ENCODE measurements at regions not wholly inside any gene's neighbourhood (a gene's known extent, or its start where the extent isn't known, plus 50 kb on each side); places are given as distances from the start of the nearest gene placed in this dataset.

DNA sequence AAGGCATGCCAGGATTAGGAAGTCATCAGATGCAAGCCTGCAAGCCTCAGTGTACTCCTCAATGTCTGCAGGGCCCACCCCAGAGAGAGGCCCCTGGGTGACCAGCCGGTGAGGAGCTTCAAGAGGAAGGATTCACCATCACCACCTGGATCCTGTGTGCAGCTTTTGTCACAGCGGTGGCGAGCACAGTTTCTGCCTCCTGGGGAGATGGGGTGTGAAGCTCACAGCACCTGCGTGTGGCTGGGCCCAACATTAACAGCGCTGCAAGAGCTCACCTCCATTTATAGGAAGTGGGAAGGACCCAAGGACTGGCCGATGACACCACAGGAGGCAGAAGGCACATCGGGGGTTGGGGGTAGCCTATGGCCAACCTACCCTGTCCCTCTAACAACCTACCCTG lies 235.3 kb downstream of the CTTN start:
- TF ChIP-seq EZH2phosphoT487 (IDR thresholded peaks at IDR 0.05; ENCODE audit: unreplicated experiment) (no peak), POLR2AphosphoS5 (IDR thresholded peaks at IDR 0.05; ENCODE audit: low read depth) (no peak)
- TF ChIP-seq, protein P1, sequence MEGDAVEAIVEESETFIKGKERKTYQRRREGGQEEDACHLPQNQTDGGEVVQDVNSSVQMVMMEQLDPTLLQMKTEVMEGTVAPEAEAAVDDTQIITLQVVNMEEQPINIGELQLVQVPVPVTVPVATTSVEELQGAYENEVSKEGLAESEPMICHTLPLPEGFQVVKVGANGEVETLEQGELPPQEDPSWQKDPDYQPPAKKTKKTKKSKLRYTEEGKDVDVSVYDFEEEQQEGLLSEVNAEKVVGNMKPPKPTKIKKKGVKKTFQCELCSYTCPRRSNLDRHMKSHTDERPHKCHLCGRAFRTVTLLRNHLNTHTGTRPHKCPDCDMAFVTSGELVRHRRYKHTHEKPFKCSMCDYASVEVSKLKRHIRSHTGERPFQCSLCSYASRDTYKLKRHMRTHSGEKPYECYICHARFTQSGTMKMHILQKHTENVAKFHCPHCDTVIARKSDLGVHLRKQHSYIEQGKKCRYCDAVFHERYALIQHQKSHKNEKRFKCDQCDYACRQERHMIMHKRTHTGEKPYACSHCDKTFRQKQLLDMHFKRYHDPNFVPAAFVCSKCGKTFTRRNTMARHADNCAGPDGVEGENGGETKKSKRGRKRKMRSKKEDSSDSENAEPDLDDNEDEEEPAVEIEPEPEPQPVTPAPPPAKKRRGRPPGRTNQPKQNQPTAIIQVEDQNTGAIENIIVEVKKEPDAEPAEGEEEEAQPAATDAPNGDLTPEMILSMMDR (conservative IDR thresholded peaks at IDR 0.05; ENCODE audit: low read depth in 2 of 2): no peak
- TF ChIP-seq, protein P2, sequence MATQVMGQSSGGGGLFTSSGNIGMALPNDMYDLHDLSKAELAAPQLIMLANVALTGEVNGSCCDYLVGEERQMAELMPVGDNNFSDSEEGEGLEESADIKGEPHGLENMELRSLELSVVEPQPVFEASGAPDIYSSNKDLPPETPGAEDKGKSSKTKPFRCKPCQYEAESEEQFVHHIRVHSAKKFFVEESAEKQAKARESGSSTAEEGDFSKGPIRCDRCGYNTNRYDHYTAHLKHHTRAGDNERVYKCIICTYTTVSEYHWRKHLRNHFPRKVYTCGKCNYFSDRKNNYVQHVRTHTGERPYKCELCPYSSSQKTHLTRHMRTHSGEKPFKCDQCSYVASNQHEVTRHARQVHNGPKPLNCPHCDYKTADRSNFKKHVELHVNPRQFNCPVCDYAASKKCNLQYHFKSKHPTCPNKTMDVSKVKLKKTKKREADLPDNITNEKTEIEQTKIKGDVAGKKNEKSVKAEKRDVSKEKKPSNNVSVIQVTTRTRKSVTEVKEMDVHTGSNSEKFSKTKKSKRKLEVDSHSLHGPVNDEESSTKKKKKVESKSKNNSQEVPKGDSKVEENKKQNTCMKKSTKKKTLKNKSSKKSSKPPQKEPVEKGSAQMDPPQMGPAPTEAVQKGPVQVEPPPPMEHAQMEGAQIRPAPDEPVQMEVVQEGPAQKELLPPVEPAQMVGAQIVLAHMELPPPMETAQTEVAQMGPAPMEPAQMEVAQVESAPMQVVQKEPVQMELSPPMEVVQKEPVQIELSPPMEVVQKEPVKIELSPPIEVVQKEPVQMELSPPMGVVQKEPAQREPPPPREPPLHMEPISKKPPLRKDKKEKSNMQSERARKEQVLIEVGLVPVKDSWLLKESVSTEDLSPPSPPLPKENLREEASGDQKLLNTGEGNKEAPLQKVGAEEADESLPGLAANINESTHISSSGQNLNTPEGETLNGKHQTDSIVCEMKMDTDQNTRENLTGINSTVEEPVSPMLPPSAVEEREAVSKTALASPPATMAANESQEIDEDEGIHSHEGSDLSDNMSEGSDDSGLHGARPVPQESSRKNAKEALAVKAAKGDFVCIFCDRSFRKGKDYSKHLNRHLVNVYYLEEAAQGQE (IDR thresholded peaks at IDR 0.05; ENCODE audit: unreplicated experiment): no peak

All from GM23338 (cell line).